Common myeloid progenitor, CD34-positive (primary cell): ENCODE measurements at regions not wholly inside any gene's neighbourhood (a gene's known extent, or its start where the extent isn't known, plus 50 kb on each side); places are given as distances from the start of the nearest gene placed in this dataset.
"Not testable (repeated sequence)": the region's sequence is repeated elsewhere in the genome, so short reads cannot be mapped to it uniquely, and the experiment has no call there.

Experiments
- CTCF ChIA-PET: fragments of 350-600 bp; sonication (Branson Sonifier 250); formaldehyde crosslinking; loops from one replicate; lab custom pipeline; 2021; ENCODE audit warnings: antibody characterized with exemption; lab: Charles Lee
- POLR2A ChIA-PET: fragments of 350-600 bp; sonication (Branson Sonifier 250); formaldehyde crosslinking; loops from one replicate; lab custom pipeline; 2021; ENCODE audit warnings: antibody characterized with exemption; lab: Charles Lee
- DNase-seq, 3 donors: peaks; one replicate each; pipeline versions ENCODE4 v3.0.0 to v3.0.0-alpha.2; 2013
- H3K27ac ChIP-seq, 2 experiments: 1 replicate in 1 of 2; 2 replicates in 1 of 2; pipeline ENCODE4 v1.7.0; 2013; ENCODE audit warnings: inconsistent platforms in 2 of 2, low read length in 2 of 2, mild to moderate bottlenecking in 2 of 2, low read depth in 1 of 2, moderate library complexity in 1 of 2; ENCODE audit not compliant: severe bottlenecking in 2 of 2, insufficient read depth in 1 of 2, poor library complexity in 1 of 2
- H3K27me3 ChIP-seq, 5 experiments: replicated peaks in 2 of 5; 1 replicate in 3 of 5; 2 replicates in 2 of 5; pipeline versions ENCODE4 v1.6.1 to v1.7.0; 2013; ENCODE audit warnings: low read length in 4 of 5, mild to moderate bottlenecking in 2 of 5, moderate library complexity in 2 of 5, inconsistent platforms in 1 of 5; ENCODE audit not compliant: insufficient read depth in 5 of 5, control insufficient read depth in 4 of 5
- H3K36me3 ChIP-seq, 4 experiments: 1 replicate in 2 of 4; 2 replicates in 2 of 4; pipeline versions ENCODE4 v1.6.1 to v1.7.0; 2013; ENCODE audit warnings: low read length in 3 of 4, control low read depth in 1 of 4, mild to moderate bottlenecking in 1 of 4; ENCODE audit not compliant: control insufficient read depth in 4 of 4, insufficient read depth in 4 of 4
- H3K4me1 ChIP-seq, 4 experiments: 1 replicate in 3 of 4; 2 replicates in 1 of 4; pipeline versions ENCODE4 v1.6.1 to v1.7.1; 2013; ENCODE audit warnings: low read length in 3 of 4, mild to moderate bottlenecking in 3 of 4, control low read depth in 1 of 4, inconsistent platforms in 1 of 4, moderate library complexity in 1 of 4; ENCODE audit not compliant: control insufficient read depth in 4 of 4, insufficient read depth in 4 of 4; ENCODE audit errors: control extremely low read depth in 1 of 4
- H3K4me3 ChIP-seq, 7 experiments: 1 replicate in 4 of 7; 2 replicates in 3 of 7; pipeline versions ENCODE4 v1.5.1 to v1.7.0; 2013; ENCODE audit warnings: mild to moderate bottlenecking in 7 of 7, low read length in 6 of 7, moderate library complexity in 6 of 7, inconsistent platforms in 2 of 7, low read depth in 2 of 7, control low read depth in 1 of 7; ENCODE audit not compliant: insufficient read depth in 4 of 7, control insufficient read depth in 1 of 7; ENCODE audit errors: extremely low read depth in 1 of 7
- H3K9me3 ChIP-seq, 5 experiments: 1 replicate in 4 of 5; 2 replicates in 1 of 5; pipeline versions ENCODE4 v1.6.1 to v1.7.1; 2013; ENCODE audit warnings: low read length in 4 of 5, mild to moderate bottlenecking in 2 of 5, inconsistent platforms in 1 of 5, low read depth in 1 of 5, moderate library complexity in 1 of 5; ENCODE audit not compliant: control insufficient read depth in 4 of 5, insufficient read depth in 2 of 5; ENCODE audit errors: control extremely low read depth in 1 of 5
- WGBS: methylation state at CpG from one replicate; pipeline ENCODE4 v1.1.5; 2013; ENCODE audit not compliant: insufficient coverage; 5-methylcytosine and 5-hydroxymethylcytosine counted together

GRCh38 chr4:26239801-26240200 lies 81.0 kb upstream of the RBPJ start:
- CTCF ChIA-PET: no interaction called here
- WGBS: 100% methylated on average over 4 of the region's 5 CpGs

GRCh38 chr4:26241179-26241578 lies 79.6 kb upstream of the RBPJ start:
- no peak for DNase-seq
- 100% methylated on average over 3 of the region's 4 CpGs for WGBS
- Histone ChIP-seq H3K9me3 (peaks cover 0 to 4% (median 0%) of the 10 kb centered on the region in 5 experiments), H3K4me1 (no peaks in the 10 kb centered on the region), H3K36me3 (no peaks in the 10 kb centered on the region), H3K4me3 (no peak overlapping the region), H3K27ac (no peak overlapping the region), H3K27me3 (no peaks in the 10 kb centered on the region)
- POLR2A ChIA-PET: no interaction called here
- CTCF ChIA-PET: no interaction called here

More at GRCh38 chr4:26239801-26240200, 81.0 kb upstream of the RBPJ start:
- no peak overlapping the region for H3K27ac ChIP-seq
- peaks cover 0 to 4% (median 0%) of the 10 kb centered on the region in 5 experiments for H3K9me3 ChIP-seq
- no peaks in the 10 kb centered on the region for H3K36me3 ChIP-seq
- H3K4me3 ChIP-seq: no peak overlapping the region
- POLR2A ChIA-PET: no interaction called here
- no peak for DNase-seq
- H3K4me1 ChIP-seq: no peaks in the 10 kb centered on the region
- no peaks in the 10 kb centered on the region for H3K27me3 ChIP-seq

GRCh38 chr4:26242451-26242850 lies 78.4 kb upstream of the RBPJ start:
- H3K27ac ChIP-seq: no peak overlapping the region
- no peaks in the 10 kb centered on the region for H3K36me3 ChIP-seq
- ChIA-PET CTCF (no interaction called here), POLR2A (no interaction called here)
- no peaks in the 10 kb centered on the region for H3K27me3 ChIP-seq
- H3K4me3 ChIP-seq: no peak overlapping the region
- H3K4me1 ChIP-seq: no peaks in the 10 kb centered on the region
- no peaks in the 10 kb centered on the region for H3K9me3 ChIP-seq
- DNase-seq: no peak

- H3K9me3 ChIP-seq, H3K27ac ChIP-seq, POLR2A ChIA-PET, H3K4me3 ChIP-seq, H3K27me3 ChIP-seq, H3K36me3 ChIP-seq, CTCF ChIA-PET, H3K4me1 ChIP-seq: not testable (repeated sequence)
- peak in 1 of 3 donors; percentile 8 for DNase-seq
- no CpG with 5 or more reads among the region's 1 CpG for WGBS
Measured at GRCh38 chr4:26244138-26244537, 76.7 kb upstream of the RBPJ start.

GRCh38 chr4:26248647-26249046 lies 72.2 kb upstream of the RBPJ start:
- Histone ChIP-seq H3K27me3 (no peaks in the 10 kb centered on the region), H3K9me3 (no peaks in the 10 kb centered on the region), H3K27ac (no peak overlapping the region), H3K4me1 (no peaks in the 10 kb centered on the region), H3K4me3 (no peak overlapping the region), H3K36me3 (no peaks in the 10 kb centered on the region)
- DNase-seq: no peak
- CTCF ChIA-PET: interaction anchor here (0.6 kb wide), 1 partner anchor 54 kb away, joined by 3 read pairs; no protein-coding TSS in a partner anchor
- POLR2A ChIA-PET: no interaction called here

GRCh38 chr4:26252349-26253025 lies 68.3 kb upstream of the RBPJ start:
- H3K4me1 ChIP-seq: no peaks in the 10 kb centered on the region
- 92% methylated on average over 8 of the region's 8 CpGs for WGBS
- H3K36me3 ChIP-seq: no peaks in the 10 kb centered on the region
- H3K27me3 ChIP-seq: no peaks in the 10 kb centered on the region
- H3K4me3 ChIP-seq: no peak overlapping the region
- H3K27ac ChIP-seq: no peak overlapping the region
- CTCF ChIA-PET: no interaction called here
- H3K9me3 ChIP-seq: no peaks in the 10 kb centered on the region
- POLR2A ChIA-PET: no interaction called here
- no peak for DNase-seq

- Histone ChIP-seq H3K27me3 (no peaks in the 10 kb centered on the region), H3K27ac (no peak overlapping the region), H3K9me3 (no peaks in the 10 kb centered on the region), H3K4me1 (no peaks in the 10 kb centered on the region), H3K4me3 (no peak overlapping the region), H3K36me3 (no peaks in the 10 kb centered on the region)
- DNase-seq: no peak
- ChIA-PET CTCF (no interaction called here), POLR2A (no interaction called here)
- 100% methylated on average over 2 of the region's 3 CpGs for WGBS
Measured at GRCh38 chr4:26253968-26254367, 66.8 kb upstream of the RBPJ start.
